ENCODE measurements at regions not wholly inside any gene's neighbourhood (a gene's known extent, or its start where the extent isn't known, plus 50 kb on each side); places are given as distances from the start of the nearest gene placed in this dataset.

DNA sequence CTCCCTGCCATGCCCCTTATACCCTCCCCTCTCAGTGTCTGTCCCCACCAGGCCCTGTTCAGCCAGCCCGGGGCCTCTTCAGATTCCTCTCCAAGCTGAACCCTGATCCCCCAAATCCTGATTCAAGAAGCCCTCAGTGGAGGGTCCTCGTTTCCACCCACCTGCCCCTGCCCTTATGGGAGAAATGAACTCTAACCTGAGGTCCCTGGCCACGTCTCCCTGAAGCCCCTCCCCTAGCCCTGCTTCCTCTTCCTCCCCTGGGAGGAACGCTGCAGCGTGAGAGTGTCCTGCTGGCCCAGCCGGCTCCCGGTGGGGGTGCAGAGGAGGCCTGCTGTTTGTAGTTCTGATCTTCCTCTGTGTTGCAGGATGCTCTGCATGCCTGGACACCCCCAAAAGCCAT, 56.7 kb upstream of the GLI2 start:
- intact Hi-C loops (cut with micrococcal nuclease), result loop anchor here (5.0 kb wide), 1 partner anchor 347 kb away; no protein-coding TSS in a partner anchor
- TF ChIP-seq, protein P1, sequence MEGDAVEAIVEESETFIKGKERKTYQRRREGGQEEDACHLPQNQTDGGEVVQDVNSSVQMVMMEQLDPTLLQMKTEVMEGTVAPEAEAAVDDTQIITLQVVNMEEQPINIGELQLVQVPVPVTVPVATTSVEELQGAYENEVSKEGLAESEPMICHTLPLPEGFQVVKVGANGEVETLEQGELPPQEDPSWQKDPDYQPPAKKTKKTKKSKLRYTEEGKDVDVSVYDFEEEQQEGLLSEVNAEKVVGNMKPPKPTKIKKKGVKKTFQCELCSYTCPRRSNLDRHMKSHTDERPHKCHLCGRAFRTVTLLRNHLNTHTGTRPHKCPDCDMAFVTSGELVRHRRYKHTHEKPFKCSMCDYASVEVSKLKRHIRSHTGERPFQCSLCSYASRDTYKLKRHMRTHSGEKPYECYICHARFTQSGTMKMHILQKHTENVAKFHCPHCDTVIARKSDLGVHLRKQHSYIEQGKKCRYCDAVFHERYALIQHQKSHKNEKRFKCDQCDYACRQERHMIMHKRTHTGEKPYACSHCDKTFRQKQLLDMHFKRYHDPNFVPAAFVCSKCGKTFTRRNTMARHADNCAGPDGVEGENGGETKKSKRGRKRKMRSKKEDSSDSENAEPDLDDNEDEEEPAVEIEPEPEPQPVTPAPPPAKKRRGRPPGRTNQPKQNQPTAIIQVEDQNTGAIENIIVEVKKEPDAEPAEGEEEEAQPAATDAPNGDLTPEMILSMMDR (IDR thresholded peaks at IDR 0.05; ENCODE audit: borderline replicate concordance), result no peak
- Histone ChIP-seq H3K4me3 (no peak overlapping the region), H3K27ac (replicated peaks) (no peak overlapping the region), H3K9me3 (replicated peaks) (peaks cover 4% of the 10 kb centered on the region), H3K36me3 (no peaks in the 10 kb centered on the region), H3K4me1 (peaks cover 4% of the 10 kb centered on the region), H3K27me3 (ENCODE audit: low read depth) (peaks cover 85% of the 10 kb centered on the region)
- no peak for DNase-seq

DNA sequence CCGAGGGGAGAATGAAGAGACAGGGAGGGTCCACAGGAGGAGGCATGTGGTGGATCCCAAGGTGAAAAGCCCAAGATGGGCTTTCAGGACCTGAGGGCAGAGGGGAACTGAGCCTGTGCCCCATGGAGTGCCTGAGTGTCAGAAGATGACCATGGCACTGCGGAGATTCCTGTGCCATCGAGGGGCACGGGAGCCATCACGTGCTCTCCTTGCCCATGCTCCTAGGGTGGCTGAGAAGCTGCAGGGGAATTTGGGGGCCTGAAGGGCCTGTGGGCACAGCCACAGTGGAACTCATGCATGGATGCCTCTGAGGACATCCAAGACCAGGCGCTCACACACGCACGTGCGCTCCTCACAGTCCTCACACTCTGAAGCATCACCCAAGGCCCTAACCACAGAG, 56.1 kb upstream of the GLI2 start:
- intact Hi-C loops (cut with micrococcal nuclease), result loop anchor here (5.0 kb wide), 1 partner anchor 347 kb away; no protein-coding TSS in a partner anchor
- Histone ChIP-seq H3K36me3 (no peaks in the 10 kb centered on the region), H3K27me3 (ENCODE audit: low read depth) (peaks cover 85% of the 10 kb centered on the region), H3K4me1 (peaks cover 4% of the 10 kb centered on the region), H3K9me3 (replicated peaks) (peaks cover 4% of the 10 kb centered on the region), H3K4me3 (no peak overlapping the region), H3K27ac (replicated peaks) (no peak overlapping the region)
- DNase-seq, result no peak
- TF ChIP-seq, protein P1 (IDR thresholded peaks at IDR 0.05; ENCODE audit: borderline replicate concordance), result no peak

DNA sequence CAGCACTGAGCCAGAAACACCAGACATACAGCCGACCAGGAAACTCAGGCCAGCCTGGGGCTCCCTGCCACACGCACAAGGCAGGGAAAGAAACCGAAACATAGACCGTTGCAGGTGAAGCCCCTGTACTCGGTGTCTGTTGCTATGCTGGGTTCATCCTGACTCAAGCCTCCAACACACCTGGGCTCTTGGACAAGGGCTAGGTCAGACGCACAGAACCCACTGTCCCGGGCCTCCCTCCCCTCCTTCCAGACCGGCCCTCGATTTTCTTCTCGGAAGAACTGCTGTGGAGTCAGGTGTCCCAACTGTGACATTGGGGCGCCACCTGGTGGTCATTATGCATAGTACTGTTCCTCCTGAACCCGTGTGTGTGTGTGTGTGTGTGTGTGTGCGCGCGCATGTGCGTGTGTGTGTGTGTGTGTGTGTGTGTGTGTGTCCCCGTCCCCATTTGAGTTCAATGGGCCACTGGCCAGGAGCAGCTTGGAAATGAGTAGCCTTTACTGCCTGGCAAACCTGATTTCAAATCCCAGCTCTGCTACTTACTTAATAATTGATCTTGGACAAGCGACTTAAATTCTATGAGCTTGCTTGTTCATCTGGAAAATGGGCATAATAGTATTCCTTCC, 55.4 kb upstream of the GLI2 start:
- intact Hi-C loops (cut with micrococcal nuclease), result no loop called here
- TF ChIP-seq, protein P1 (IDR thresholded peaks at IDR 0.05; ENCODE audit: borderline replicate concordance), result peak; percentile 58
- Histone ChIP-seq H3K27ac (replicated peaks) (no peak overlapping the region), H3K4me3 (peak overlapping the region; percentile 21), H3K36me3 (no peaks in the 10 kb centered on the region), H3K9me3 (replicated peaks) (peaks cover 4% of the 10 kb centered on the region), H3K4me1 (peaks cover 4% of the 10 kb centered on the region), H3K27me3 (ENCODE audit: low read depth) (peaks cover 84% of the 10 kb centered on the region)
- peak; percentile 77 for DNase-seq

DNA sequence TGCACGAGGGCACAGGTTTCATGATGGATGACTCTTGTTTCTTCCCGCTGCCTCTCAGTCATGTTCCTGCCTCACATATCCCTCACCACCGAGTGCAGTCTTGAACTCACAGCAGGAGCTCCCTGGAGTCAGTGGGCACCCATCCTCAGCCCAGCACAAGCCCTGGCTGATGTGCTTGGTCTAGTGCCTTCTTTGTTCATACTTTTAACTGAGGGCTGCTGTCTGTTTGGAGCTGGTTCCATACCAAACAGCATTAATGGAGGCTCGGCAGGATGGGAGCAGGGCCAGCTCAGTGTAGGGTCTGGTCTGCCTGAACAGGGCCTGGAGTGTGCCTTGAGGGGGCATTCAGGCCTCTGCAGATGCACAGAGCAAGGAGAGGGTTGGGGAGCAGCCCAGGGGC, 54.5 kb upstream of the GLI2 start:
- intact Hi-C loops (cut with micrococcal nuclease), result no loop called here
- peaks cover 83% of the 10 kb centered on the region for H3K27me3 ChIP-seq (ENCODE audit: low read depth)
- no peaks in the 10 kb centered on the region for H3K36me3 ChIP-seq
- no peak overlapping the region for H3K4me3 ChIP-seq
- no peak for DNase-seq
- no peaks in the 10 kb centered on the region for H3K9me3 ChIP-seq (replicated peaks)
- peaks cover 4% of the 10 kb centered on the region for H3K4me1 ChIP-seq
- H3K27ac ChIP-seq (replicated peaks), result no peak overlapping the region
- TF ChIP-seq, protein P1 (IDR thresholded peaks at IDR 0.05; ENCODE audit: borderline replicate concordance), result no peak

DNA sequence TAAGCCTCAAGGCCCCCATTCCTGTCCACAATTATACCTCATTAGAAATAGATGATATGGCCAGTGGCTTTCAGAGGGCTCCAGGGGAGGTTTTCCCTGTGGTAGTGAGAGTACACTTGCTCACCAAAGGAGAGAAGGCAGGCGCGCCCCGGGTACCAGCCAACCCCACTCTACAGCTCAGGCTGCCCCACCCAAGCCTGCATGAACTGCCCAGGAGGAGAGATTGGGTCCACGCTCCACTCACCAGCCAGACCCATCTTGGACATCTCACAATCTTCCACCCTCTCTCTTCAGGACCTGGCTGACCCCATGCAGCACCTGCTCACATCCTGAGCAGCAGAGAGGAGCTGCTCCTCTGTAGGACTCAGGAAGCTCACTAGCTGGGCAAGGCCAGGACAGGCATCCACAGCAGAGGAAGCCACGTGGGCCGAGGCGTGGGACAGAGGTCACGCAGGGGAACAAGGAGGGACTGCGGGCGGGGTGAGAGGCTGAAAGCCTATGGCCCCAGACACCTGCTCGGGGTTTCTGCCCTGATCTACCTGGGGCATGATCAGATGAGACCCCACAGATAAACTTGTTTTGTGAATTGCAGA, 53.9 kb upstream of the GLI2 start:
- H3K4me1 ChIP-seq, result peaks cover 4% of the 10 kb centered on the region
- H3K4me3 ChIP-seq, result no peak overlapping the region
- no peaks in the 10 kb centered on the region for H3K36me3 ChIP-seq
- TF ChIP-seq, protein P1 (IDR thresholded peaks at IDR 0.05; ENCODE audit: borderline replicate concordance), result no peak
- intact Hi-C loops (cut with micrococcal nuclease), result no loop called here
- no peak overlapping the region for H3K27ac ChIP-seq (replicated peaks)
- no peaks in the 10 kb centered on the region for H3K9me3 ChIP-seq (replicated peaks)
- peaks cover 82% of the 10 kb centered on the region for H3K27me3 ChIP-seq (ENCODE audit: low read depth)
- no peak for DNase-seq

Data from left ventricle myocardium inferior (tissue), 1 donor.